Muscle layer of colon (tissue), 2 donors: ENCODE measurements at regions not wholly inside any gene's neighbourhood (a gene's known extent, or its start where the extent isn't known, plus 50 kb on each side); places are given as distances from the start of the nearest gene placed in this dataset.

ENCODE experiments used
- H3K27ac ChIP-seq: one replicate; pipeline ENCODE4 v1.7.0; 2013; ENCODE audit warnings: low read depth, mild to moderate bottlenecking, low read length, moderate library complexity
- H3K27me3 ChIP-seq, 2 donors: one replicate each; pipeline ENCODE4 v1.7.0; 2013; ENCODE audit warnings: low read length in 2 of 2, mild to moderate bottlenecking in 2 of 2; ENCODE audit not compliant: insufficient read depth in 2 of 2, control insufficient read depth in 1 of 2
- H3K36me3 ChIP-seq: one replicate; pipeline ENCODE4 v1.7.0; 2013; ENCODE audit warnings: mild to moderate bottlenecking, low read length; ENCODE audit not compliant: insufficient read depth
- H3K4me1 ChIP-seq: one replicate; pipeline ENCODE4 v1.7.0; 2013; ENCODE audit warnings: mild to moderate bottlenecking, low read length; ENCODE audit not compliant: insufficient read depth
- H3K4me3 ChIP-seq, 2 donors: one replicate each; pipeline ENCODE4 v1.7.0; 2013; ENCODE audit warnings: low read length in 2 of 2, low read depth in 1 of 2, mild to moderate bottlenecking in 1 of 2, moderate library complexity in 1 of 2
- H3K9ac ChIP-seq: one replicate; pipeline ENCODE4 v1.7.0; 2013; ENCODE audit warnings: low read length
- H3K9me3 ChIP-seq: one replicate; pipeline ENCODE4 v1.7.0; 2013; ENCODE audit warnings: mild to moderate bottlenecking, low read length
- donor health status: abdominal sarcoma.
- donor health status: Adenocarcinoma of cecum.

GRCh38 chr2:145818890-145819504 lies 1299.1 kb upstream of the ZEB2 start:
- Histone ChIP-seq H3K4me1 (no peaks in the 10 kb centered on the region), H3K4me3 (no peak overlapping the region)

GRCh38 chr2:145815933-145816332 lies 1296.0 kb upstream of the ZEB2 start:
- H3K4me1 ChIP-seq: no peaks in the 10 kb centered on the region
- no peak overlapping the region for H3K4me3 ChIP-seq
- no peaks in the 10 kb centered on the region for H3K27me3 ChIP-seq
- H3K27ac ChIP-seq: no peak overlapping the region
- no peak overlapping the region for H3K9ac ChIP-seq
- H3K36me3 ChIP-seq: no peaks in the 10 kb centered on the region
- H3K9me3 ChIP-seq: no peaks in the 10 kb centered on the region

More at GRCh38 chr2:145818890-145819504, 1299.1 kb upstream of the ZEB2 start:
- Histone ChIP-seq H3K27ac (no peak overlapping the region), H3K36me3 (no peaks in the 10 kb centered on the region), H3K9ac (no peak overlapping the region), H3K27me3 (no peaks in the 10 kb centered on the region), H3K9me3 (no peaks in the 10 kb centered on the region)

- no peaks in the 10 kb centered on the region for H3K9me3 ChIP-seq
- H3K9ac ChIP-seq: no peak overlapping the region
- no peak overlapping the region for H3K27ac ChIP-seq
- no peaks in the 10 kb centered on the region for H3K27me3 ChIP-seq
- no peaks in the 10 kb centered on the region for H3K4me1 ChIP-seq
- no peaks in the 10 kb centered on the region for H3K36me3 ChIP-seq
- no peak overlapping the region for H3K4me3 ChIP-seq
Measured at GRCh38 chr2:145813481-145813880, 1293.6 kb upstream of the ZEB2 start.

- Histone ChIP-seq H3K9ac (no peak overlapping the region), H3K27me3 (no peaks in the 10 kb centered on the region), H3K4me1 (no peaks in the 10 kb centered on the region), H3K4me3 (no peak overlapping the region), H3K36me3 (no peaks in the 10 kb centered on the region), H3K9me3 (no peaks in the 10 kb centered on the region), H3K27ac (no peak overlapping the region)
Measured at GRCh38 chr2:145812165-145812554, 1292.2 kb upstream of the ZEB2 start.

GRCh38 chr2:145811276-145812164 lies 1291.6 kb upstream of the ZEB2 start:
- Histone ChIP-seq H3K9me3 (no peaks in the 10 kb centered on the region), H3K9ac (no peak overlapping the region), H3K27me3 (no peaks in the 10 kb centered on the region), H3K36me3 (no peaks in the 10 kb centered on the region), H3K4me3 (no peak overlapping the region), H3K27ac (no peak overlapping the region), H3K4me1 (no peaks in the 10 kb centered on the region)

- no peak overlapping the region for H3K9ac ChIP-seq
- no peaks in the 10 kb centered on the region for H3K4me1 ChIP-seq
- H3K27ac ChIP-seq: no peak overlapping the region
- no peaks in the 10 kb centered on the region for H3K36me3 ChIP-seq
- no peaks in the 10 kb centered on the region for H3K9me3 ChIP-seq
- H3K4me3 ChIP-seq: no peak overlapping the region
- no peaks in the 10 kb centered on the region for H3K27me3 ChIP-seq
Measured at GRCh38 chr2:145807968-145808367, 1288.0 kb upstream of the ZEB2 start.

- no peaks in the 10 kb centered on the region for H3K9me3 ChIP-seq
- H3K4me3 ChIP-seq: no peak overlapping the region
- no peaks in the 10 kb centered on the region for H3K4me1 ChIP-seq
- H3K36me3 ChIP-seq: no peaks in the 10 kb centered on the region
- no peak overlapping the region for H3K9ac ChIP-seq
- H3K27ac ChIP-seq: no peak overlapping the region
- no peaks in the 10 kb centered on the region for H3K27me3 ChIP-seq
Measured at GRCh38 chr2:145807554-145807953, 1287.6 kb upstream of the ZEB2 start.

- Histone ChIP-seq H3K27me3 (no peaks in the 10 kb centered on the region), H3K4me1 (no peaks in the 10 kb centered on the region), H3K27ac (no peak overlapping the region), H3K9ac (no peak overlapping the region), H3K9me3 (no peaks in the 10 kb centered on the region), H3K4me3 (no peak overlapping the region), H3K36me3 (no peaks in the 10 kb centered on the region)
Measured at GRCh38 chr2:145806546-145806945, 1286.6 kb upstream of the ZEB2 start.

GRCh38 chr2:145802133-145802532 lies 1282.2 kb upstream of the ZEB2 start:
- no peak overlapping the region for H3K27ac ChIP-seq
- no peak overlapping the region for H3K9ac ChIP-seq
- H3K9me3 ChIP-seq: no peaks in the 10 kb centered on the region
- no peaks in the 10 kb centered on the region for H3K4me1 ChIP-seq
- H3K27me3 ChIP-seq: no peaks in the 10 kb centered on the region
- H3K4me3 ChIP-seq: no peak overlapping the region
- no peaks in the 10 kb centered on the region for H3K36me3 ChIP-seq

GRCh38 chr2:145801210-145801609 lies 1281.3 kb upstream of the ZEB2 start:
- Histone ChIP-seq H3K4me1 (no peaks in the 10 kb centered on the region), H3K9ac (no peak overlapping the region), H3K36me3 (no peaks in the 10 kb centered on the region), H3K4me3 (no peak overlapping the region), H3K9me3 (no peaks in the 10 kb centered on the region), H3K27ac (no peak overlapping the region), H3K27me3 (no peaks in the 10 kb centered on the region)

GRCh38 chr2:145800151-145801091 lies 1280.5 kb upstream of the ZEB2 start:
- Histone ChIP-seq H3K9ac (no peak overlapping the region), H3K27me3 (no peaks in the 10 kb centered on the region), H3K9me3 (no peaks in the 10 kb centered on the region), H3K4me1 (no peaks in the 10 kb centered on the region), H3K4me3 (no peak overlapping the region), H3K27ac (no peak overlapping the region), H3K36me3 (no peaks in the 10 kb centered on the region)
